OCI-M2 (cell line): ENCODE measurements at regions not wholly inside any gene's neighbourhood (a gene's known extent, or its start where the extent isn't known, plus 50 kb on each side); places are given as distances from the start of the nearest gene placed in this dataset.
"Not testable (repeated sequence)": the region's sequence is repeated elsewhere in the genome, so short reads cannot be mapped to it uniquely, and the experiment has no call there.

Experiments used
- DNase-seq: peaks from one replicate; lab custom pipeline; 2025; ENCODE audit not compliant: unreplicated experiment; lab: John Stamatoyannopoulos, UW

DNA sequence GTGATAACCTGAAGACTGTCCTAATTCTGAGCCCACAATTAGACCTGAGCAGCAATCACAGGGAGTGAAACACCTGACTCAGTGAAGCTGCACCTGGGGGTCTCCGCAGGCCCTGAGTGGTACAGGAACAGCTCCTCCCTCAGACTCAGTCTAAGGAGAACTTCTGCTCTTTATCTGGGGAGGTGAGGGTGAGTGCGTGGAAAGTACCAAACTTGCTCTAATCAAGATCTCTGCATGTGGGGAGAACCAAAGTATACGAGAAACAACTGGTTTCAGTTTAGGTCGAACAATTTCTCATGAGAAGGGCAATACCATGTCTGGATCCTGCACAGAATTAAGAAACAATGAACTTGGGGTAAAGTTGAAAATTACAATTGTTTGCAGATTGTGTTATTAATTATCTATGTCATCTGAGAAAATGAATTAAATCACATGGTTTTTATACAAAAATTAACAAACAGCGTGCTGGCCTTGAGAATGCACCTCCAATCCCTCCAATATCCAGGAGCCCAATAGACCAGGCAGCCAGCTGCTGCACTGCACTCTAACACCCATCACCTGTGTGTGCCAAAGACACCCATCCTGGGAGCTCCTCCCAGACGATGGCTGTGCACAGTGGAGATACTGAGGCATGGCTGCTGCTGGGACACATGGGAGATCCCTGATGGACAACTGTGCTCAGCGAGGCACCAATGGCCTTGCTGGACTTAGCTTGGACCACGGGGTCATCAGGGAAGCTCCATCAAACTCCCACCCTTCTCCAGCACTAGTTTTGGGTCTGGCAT, 828.8 kb downstream of the TMEM121 start:
- not testable (repeated sequence) for DNase-seq

DNA sequence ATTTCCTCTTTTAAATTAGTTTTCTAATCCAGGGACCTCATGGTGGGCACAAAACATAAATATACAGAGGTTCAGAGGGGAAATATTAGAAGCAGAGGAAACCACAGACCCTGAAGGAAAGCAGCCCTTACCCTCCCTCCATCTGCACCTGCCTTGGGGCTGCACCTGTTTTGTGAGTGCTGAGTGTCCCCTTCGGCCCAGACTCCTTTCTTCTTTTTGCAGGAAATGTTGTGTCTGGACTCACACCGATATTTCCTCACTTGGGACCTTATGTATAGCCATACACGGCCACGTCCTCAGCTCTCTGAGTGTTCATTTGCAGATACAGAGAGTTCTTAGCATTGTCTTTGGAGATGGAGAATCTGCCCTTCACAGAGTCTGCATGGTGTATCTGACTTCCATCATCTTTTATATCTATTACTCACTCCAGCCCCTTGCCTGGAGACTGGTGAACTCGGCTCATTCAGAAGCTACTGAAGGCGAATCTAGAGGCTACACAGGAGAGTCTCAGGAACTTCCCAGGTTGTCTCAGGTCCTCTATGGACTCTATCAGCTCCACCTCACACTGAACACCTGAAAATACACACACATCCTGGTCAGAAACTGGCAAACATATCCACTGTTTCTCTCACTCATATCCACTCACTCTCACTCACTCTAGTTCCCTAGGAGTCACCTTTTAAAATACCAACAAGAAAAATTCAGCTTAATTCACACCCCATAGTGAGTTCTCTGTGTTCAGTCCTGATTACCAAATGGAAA, 829.7 kb downstream of the TMEM121 start:
- not testable (repeated sequence) for DNase-seq

DNA sequence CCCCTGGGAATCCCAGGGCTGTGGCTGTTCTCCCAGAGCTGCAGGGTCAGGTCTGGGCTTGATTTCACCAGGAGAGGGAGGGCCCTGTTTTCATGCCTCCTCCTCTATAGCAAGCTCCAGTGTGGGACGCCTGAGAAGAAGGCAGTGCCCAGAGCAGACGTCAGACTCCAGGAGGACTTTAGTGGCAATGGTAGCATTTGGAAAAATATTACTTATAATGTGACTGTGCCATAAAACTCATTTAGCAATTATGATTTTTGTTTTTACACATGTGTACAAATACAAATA, 830.2 kb downstream of the TMEM121 start:
- DNase-seq: not testable (repeated sequence)

DNA sequence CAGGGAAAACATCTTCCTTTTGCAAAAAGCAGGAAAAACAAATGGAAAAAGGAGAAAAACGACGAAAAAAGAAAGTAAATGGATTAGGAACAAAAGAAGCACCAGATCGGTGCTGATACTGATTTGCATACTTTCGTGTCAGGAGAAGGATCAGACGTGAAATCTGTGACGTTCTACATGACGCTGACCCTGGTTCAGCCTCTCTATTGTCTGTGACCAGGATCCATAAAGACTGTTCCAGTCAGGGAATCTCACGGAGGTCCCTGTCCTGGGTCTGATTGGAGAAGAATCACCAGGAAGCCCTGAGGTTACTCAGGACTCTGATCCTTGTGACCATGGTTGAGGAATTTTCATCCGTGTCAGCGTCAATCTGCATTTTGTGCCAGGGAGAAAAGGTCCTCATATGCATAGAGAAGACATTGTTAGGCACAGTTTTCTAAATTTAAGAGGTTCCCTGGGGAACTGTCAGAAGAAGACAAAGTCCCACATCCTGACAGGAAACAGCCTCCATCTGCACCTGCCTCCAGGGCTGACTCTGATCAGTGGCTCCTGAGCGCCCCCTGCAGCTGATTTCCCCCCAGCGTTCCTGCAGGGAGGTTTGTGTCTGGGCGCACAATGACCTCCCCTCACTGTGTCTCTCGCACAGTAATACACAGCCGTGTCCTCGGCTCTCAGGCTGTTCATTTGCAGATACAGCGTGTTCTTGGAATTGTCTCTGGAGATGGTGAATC, 832.9 kb downstream of the TMEM121 start:
- DNase-seq: not testable (repeated sequence)

DNA sequence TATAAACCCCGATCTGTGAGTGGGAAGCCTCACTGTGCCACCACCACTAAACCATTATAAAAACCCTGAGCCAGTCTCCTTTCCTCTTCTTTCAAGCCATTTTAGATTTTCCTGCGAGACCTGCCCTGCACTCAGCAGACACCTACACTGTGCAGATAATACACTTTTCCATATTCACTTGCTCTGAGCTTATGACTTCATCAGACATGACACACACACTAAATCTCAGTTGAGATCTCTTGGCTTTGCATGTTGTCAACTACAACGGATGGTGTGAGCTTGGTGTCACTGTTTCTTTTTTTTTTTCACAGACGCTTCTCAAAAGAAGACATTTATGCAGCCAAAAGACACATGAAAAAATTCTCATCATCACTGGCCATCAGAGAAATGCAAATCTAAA, 839.0 kb downstream of the TMEM121 start:
- not testable (repeated sequence) for DNase-seq

DNA sequence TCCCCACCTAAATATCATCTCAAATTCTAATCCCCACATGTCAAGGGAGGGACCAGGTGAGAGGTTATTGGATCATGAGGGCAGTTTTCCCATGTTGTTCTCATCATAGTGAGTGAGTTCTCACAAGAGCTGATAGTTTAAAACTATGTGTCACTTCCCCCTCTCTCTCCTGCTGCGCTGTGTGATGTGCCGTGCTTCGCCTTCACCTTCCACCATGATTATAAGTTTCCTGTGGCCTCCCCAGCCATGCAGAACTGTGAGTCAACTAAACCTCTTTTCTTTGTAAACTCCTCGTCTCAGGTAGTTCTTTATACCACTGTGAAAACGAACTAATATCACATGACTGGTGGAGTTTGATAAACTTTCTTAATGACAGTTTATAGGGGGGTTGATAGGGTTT, 839.5 kb downstream of the TMEM121 start:
- not testable (repeated sequence) for DNase-seq

DNA sequence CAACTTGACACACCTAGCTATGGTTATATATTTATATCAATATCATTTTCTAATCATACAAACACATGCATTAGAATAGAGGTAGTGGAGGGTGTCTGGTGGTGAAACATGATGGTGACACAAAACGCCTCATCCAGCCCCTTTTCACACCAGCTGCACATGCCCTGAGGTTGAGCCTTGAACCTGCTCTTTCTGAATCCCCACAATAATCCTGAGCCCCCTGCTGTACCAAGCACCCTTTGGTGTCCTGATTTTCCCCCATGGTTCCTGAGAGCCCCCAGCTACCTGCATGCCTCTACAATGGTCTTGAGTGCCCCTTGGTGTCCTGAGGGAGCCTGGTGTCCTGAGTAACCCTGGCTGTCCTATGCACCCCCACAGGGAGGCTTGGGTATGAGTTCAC, 840.6 kb downstream of the TMEM121 start:
- DNase-seq: not testable (repeated sequence)

GRCh38 chr14:106369456-106369855, 843.1 kb downstream of the TMEM121 start:
- DNase-seq: not testable (repeated sequence)

GRCh38 chr14:106372870-106373652, 846.7 kb downstream of the TMEM121 start:
- no peak for DNase-seq

DNA sequence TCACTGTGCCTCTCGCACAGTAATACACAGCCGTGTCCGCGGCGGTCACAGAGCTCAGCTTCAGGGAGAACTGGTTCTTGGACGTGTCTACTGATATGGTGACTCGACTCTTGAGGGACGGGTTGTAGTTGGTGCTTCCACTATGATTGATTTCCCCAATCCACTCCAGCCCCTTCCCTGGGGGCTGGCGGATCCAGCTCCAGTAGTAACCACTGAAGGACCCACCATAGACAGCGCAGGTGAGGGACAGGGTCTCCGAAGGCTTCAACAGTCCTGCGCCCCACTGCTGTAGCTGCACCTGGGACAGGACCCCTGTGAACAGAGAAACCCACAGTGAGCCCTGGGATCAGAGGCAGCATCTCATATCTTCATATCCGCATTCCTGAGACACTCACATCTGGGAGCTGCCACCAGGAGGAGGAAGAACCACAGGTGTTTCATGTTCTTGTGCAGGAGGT, 847.3 kb downstream of the TMEM121 start:
- not testable (repeated sequence) for DNase-seq

DNA sequence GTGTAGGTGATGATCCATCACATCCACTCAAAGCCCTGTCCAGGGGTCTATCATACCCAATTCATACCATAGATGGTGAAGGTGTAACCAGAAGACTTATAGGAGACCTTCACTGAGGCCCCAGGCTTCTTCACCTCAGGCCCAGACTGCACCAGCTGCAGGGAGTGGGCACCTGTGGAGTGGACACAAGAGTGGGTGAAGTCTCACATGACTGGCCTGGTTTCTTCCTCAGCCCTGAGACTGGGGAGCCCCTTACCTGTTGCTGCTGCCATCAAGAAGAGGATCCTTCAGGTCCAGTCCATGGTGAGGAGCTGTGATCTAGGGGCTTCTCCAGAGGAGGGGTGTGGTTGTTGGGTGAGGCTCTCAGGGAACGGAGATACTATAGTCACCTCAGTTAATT, 851.0 kb downstream of the TMEM121 start:
- no peak for DNase-seq

- no peak for DNase-seq
These were observed 851.8 kb downstream of the TMEM121 start for GRCh38 chr14:106378191-106378590.

- no peak for DNase-seq
These were observed 854.4 kb downstream of the TMEM121 start for GRCh38 chr14:106380740-106381139.

DNA sequence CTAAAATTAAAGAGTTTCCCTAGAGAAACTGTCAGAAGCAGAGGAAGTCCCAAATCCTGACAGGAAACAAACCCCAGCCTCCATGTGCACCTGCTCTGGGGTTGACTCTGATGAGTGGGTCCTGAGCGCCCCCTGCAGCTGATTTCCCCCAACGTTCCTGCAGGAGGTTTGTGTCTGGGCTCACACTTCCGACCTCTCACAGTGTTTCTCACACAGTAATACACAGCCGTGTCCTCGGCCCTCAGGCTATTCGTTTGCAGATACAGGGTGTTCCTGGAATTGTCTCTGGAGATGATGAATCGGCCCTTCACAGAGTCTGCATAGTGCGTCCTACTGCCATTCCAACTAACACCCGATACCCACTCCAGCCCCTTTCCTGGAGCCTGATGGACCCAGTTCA, 862.8 kb downstream of the TMEM121 start:
- DNase-seq: not testable (repeated sequence)

- DNase-seq: no peak
These were observed 864.0 kb downstream of the TMEM121 start for GRCh38 chr14:106390401-106390800.

GRCh38 chr14:106390947-106391346, 864.6 kb downstream of the TMEM121 start:
- DNase-seq: no peak

GRCh38 chr14:106393742-106394141, 867.4 kb downstream of the TMEM121 start:
- DNase-seq: no peak

DNA sequence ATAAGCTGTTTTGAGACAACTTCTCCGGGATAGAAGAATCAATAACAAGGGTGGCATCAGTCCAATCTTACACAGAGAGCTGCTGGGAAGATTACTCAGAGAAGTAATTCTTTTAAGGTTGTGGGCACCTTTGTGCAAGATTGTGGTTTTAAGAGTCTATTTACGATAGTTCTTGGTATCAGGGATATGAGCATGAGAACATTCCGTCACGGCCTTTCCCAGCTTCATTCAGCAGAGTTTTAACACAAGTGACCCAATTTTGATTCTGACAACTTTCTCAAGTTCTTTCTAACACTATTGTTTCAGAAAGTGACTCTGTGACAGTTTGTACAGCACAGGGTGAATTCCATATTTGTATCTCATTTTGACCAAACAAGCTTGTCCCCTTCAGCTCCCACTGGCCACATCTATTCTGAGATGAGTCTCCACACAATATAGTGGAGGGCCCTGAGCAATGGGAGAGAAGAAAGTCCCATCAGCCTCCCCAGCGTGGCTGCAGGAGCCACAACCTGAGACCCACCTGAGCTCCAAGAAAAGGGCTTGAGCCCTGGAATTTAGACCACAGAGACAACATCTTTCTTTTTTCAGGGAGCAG, 869.2 kb downstream of the TMEM121 start:
- no peak for DNase-seq

DNA sequence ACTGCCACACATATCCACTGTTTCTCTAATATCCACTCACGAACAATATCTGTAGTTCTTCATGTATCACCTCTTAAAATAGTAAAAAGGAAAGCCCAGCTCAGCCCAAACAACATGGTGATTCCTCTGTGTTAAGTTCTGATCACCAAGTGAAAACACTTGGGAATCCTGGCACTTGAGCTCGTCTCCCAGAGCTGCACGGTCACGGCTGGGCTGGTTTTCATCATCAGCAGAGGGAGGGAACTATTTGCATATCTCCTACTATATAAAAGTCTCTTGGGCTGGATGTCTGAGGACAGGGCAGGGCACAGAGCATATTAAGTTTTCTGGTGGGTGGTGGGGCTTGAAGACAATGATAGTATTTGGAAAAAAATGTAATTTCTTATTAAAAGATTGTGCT, 870.6 kb downstream of the TMEM121 start:
- no peak for DNase-seq

- DNase-seq: not testable (repeated sequence)
These were observed 872.5 kb downstream of the TMEM121 start for GRCh38 chr14:106398931-106399331.
